ENCODE measurements at regions not wholly inside any gene's neighbourhood (a gene's known extent, or its start where the extent isn't known, plus 50 kb on each side); places are given as distances from the start of the nearest gene placed in this dataset.

- no peak for TF ChIP-seq CTCF (conservative IDR thresholded peaks at IDR 0.05; ENCODE audit: low read depth, low read length)
- H3K4me3 ChIP-seq (ENCODE audit: low read length): no peak overlapping the region
Observed at GRCh38 chr15:87082581-87082980, 1002.9 kb downstream of the AGBL1 start.

DNA sequence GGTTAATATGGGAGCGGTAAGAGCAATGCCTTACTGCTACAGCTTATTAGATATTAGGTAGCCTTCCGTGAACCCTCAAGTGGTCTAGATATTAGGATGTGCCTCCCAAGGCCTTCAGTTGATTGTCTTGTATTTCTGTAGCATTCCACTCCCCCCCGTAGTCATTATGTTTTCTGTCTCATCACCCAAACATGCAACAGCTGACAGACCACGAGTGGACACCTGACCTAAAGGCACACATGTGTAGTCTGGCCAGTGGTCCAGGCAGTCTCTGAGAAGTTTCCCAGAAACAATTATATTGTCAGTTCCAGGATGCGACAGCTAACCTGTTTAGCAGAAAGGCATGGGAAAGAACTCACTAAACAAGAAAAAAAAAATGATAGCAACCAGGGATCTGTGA, 1000.9 kb downstream of the AGBL1 start:
- H3K4me3 ChIP-seq (ENCODE audit: low read length): no peak overlapping the region
- no peak for DNase-seq (ENCODE audit: low read depth)
- TF ChIP-seq CTCF (conservative IDR thresholded peaks at IDR 0.05; ENCODE audit: low read depth, low read length): no peak

More at GRCh38 chr15:87082581-87082980, 1002.9 kb downstream of the AGBL1 start:
- DNase-seq (ENCODE audit: low read depth): no peak
